ENCODE measurements at regions not wholly inside any gene's neighbourhood (a gene's known extent, or its start where the extent isn't known, plus 50 kb on each side); places are given as distances from the start of the nearest gene placed in this dataset.

DNA sequence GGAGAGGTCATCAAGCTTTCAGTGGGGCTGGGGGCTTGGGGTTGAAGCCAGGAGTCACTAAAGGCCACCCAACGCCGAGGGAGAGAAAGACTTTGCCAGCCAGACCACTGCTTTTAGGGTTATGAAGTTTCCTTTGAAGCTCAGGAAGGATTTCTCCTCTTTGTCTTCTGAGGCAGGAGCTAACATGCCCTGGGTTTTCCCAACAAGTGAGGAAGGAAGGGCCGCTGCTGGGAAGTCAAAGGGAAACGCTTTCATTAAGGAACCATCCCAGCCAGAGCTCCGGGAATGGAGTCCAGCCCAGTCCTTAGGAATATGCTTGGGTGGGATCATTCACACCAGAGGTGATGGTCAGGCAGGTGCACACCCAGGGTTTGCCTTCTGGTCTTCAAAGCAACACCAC, 436.9 kb downstream of the PRDM2 start:
- TF ChIP-seq EP300 (IDR thresholded peaks at IDR 0.05) = no peak
- TF ChIP-seq POLR2AphosphoS5 (IDR thresholded peaks at IDR 0.05) = no peak
